Retinal pigment epithelial cell (primary cell): ENCODE measurements at regions not wholly inside any gene's neighbourhood (a gene's known extent, or its start where the extent isn't known, plus 50 kb on each side); places are given as distances from the start of the nearest gene placed in this dataset.
A peak's percentile ranks its signal among the peaks of the same experiment; 100 is the strongest.

Experiments
- DNase-seq: peaks from one replicate; pipeline ENCODE4 v3.0.0-alpha.2; 2010; ENCODE audit warnings: low read depth
- H3K4me3 ChIP-seq: 2 replicates; pipeline ENCODE4 v1.5.1; 2011; ENCODE audit warnings: mild to moderate bottlenecking, low read length, control low read depth, moderate library complexity
- TF ChIP-seq, protein P1 (sequence below): conservative IDR thresholded peaks from 2 replicates; pipeline ENCODE4 v1.5.1; 2011; ENCODE audit warnings: low read depth, low read length, control low read depth, inconsistent platforms

DNA sequence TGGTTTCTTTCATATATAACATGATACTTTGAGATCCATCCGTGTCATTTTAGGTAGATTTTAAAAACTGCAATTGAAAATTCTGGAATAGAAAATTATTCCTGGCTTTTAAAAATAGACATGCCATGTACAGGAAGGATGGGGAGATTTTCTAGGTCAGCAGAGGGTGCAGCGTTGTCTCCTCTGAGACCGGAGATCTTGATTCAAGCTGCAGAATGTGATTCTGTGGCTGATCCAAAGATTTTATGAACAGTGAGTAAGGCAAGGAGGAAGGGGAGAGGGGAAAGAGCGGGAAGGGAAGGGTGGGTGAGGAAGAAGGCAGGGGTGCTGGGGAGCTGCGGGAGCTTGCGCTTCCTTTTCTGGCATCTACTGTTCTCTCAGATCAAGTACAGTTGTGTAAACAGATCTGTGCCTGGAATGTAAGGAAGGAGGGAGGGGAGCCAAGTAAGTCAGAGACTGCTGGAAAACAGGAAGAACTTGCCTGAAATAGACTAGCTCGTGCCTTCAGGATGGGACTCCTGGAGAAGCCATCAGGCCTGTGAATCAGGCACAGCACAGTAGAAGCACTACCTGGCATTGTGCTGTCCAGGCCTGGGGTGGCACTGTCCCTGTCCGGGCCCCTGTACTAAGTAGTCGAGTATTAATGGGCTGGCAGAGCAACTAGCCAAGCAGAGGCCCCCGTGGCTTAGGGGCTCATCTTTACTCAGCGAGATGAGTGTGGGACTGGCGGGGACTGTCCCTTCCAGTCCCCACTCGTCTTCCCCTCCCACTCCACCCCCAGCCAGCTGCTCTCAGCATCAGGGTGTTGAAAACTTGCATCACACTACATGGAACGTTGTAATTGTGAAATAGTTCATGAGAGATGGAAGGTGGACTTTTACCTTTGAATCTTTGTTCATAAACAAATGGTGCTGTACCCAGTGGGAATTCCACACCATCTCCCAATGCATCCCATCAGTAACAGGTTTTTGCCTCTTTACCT, 163.5 kb downstream of the UXS1 start:
- H3K4me3 ChIP-seq = no peak overlapping the region
- DNase-seq = peak; percentile 9
- TF ChIP-seq, protein P1, sequence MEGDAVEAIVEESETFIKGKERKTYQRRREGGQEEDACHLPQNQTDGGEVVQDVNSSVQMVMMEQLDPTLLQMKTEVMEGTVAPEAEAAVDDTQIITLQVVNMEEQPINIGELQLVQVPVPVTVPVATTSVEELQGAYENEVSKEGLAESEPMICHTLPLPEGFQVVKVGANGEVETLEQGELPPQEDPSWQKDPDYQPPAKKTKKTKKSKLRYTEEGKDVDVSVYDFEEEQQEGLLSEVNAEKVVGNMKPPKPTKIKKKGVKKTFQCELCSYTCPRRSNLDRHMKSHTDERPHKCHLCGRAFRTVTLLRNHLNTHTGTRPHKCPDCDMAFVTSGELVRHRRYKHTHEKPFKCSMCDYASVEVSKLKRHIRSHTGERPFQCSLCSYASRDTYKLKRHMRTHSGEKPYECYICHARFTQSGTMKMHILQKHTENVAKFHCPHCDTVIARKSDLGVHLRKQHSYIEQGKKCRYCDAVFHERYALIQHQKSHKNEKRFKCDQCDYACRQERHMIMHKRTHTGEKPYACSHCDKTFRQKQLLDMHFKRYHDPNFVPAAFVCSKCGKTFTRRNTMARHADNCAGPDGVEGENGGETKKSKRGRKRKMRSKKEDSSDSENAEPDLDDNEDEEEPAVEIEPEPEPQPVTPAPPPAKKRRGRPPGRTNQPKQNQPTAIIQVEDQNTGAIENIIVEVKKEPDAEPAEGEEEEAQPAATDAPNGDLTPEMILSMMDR = no peak

- no peak overlapping the region for H3K4me3 ChIP-seq
- TF ChIP-seq, protein P1 = no peak
- DNase-seq = no peak
Measured at GRCh38 chr2:106028192-106028591, 165.9 kb downstream of the UXS1 start.

GRCh38 chr2:106026271-106027190, 167.6 kb downstream of the UXS1 start:
- no peak for DNase-seq
- TF ChIP-seq, protein P1 = no peak
- no peak overlapping the region for H3K4me3 ChIP-seq

DNA sequence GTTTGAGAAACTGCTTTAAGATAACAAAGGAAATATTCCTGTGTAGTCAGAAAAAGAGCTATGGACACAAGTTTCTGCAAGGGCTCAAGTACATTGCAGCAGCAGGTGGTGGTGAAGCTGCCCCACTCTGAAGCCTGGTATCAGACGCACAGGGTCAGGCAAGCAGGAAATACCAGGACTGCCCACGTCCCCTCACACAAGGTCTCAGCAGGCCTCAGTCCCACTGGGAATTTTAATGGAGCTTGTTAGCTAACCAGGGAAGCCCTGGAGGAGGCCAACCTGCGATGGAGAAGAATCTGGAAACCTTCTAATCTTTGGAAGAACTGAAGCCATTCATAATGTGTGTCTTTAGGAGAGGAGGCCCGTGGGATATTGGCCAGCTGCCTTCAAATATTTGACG, 168.3 kb downstream of the UXS1 start:
- H3K4me3 ChIP-seq = no peak overlapping the region
- TF ChIP-seq, protein P1 = no peak
- no peak for DNase-seq

GRCh38 chr2:106021662-106022028, 172.5 kb downstream of the UXS1 start:
- TF ChIP-seq, protein P1 = no peak
- DNase-seq = no peak
- H3K4me3 ChIP-seq = no peak overlapping the region

- no peak for DNase-seq
- H3K4me3 ChIP-seq = no peak overlapping the region
- TF ChIP-seq, protein P1 = no peak
Measured at GRCh38 chr2:106020821-106021661, 173.1 kb downstream of the UXS1 start.
